Kidney glomerular epithelial cell (primary cell): ENCODE measurements at regions not wholly inside any gene's neighbourhood (a gene's known extent, or its start where the extent isn't known, plus 50 kb on each side); places are given as distances from the start of the nearest gene placed in this dataset.
"Not testable (repeated sequence)": the region's sequence is repeated elsewhere in the genome, so short reads cannot be mapped to it uniquely, and the experiment has no call there.

ENCODE experiments used
- DNase-seq: peaks from one replicate; lab custom pipeline; 2025; lab: John Stamatoyannopoulos, UW

- DNase-seq = no peak
Observed at GRCh38 chr21:22288885-22289499, 1290.8 kb downstream of the NCAM2 start.

- no peak for DNase-seq
Observed at GRCh38 chr21:22292144-22292543, 1293.9 kb downstream of the NCAM2 start.

- no peak for DNase-seq
Observed at GRCh38 chr21:22297575-22297974, 1299.4 kb downstream of the NCAM2 start.

GRCh38 chr21:22311741-22312462 is 1313.7 kb downstream of the NCAM2 start:
- no peak for DNase-seq

DNA sequence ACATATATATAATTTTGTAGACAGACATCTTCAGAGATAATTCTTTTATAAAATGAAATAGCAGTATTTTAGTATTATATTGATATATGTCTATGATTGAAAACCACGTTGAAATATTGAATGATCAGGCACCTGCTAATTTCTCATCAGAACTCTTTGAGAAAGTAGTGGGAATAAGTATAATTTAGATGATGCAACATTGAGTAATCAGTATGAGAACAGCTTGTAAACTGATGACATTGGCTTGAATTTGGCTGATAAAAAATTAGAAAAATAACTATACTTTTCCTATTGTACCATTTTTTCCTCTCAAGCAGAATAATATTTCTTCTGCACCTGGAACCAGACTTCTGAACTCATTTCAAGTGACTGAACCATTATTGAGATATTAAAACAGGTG is 1316.8 kb downstream of the NCAM2 start:
- no peak for DNase-seq

DNA sequence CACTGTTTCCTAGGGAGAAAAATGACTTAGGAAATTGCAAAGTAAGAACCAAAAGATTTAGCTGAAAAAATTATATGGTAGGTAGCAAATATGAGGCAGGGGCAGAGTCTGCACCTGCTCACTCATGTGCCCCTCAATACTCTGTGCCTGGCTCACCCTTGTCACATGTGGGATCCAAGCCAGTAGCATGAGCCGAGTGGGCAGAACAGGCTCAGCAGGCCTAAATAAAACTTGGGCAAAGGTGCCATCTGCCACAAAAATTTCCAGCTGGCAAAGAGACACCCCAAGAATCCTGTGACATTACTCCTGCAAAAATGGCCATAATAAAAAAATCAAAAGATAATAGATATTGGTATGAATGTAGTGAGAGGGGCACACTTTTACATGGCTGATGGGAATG is 1321.2 kb downstream of the NCAM2 start:
- no peak for DNase-seq

- DNase-seq = no peak
Observed at GRCh38 chr21:22342889-22343288, 1344.7 kb downstream of the NCAM2 start.

- no peak for DNase-seq
Observed at GRCh38 chr21:22343303-22343702, 1345.1 kb downstream of the NCAM2 start.

DNA sequence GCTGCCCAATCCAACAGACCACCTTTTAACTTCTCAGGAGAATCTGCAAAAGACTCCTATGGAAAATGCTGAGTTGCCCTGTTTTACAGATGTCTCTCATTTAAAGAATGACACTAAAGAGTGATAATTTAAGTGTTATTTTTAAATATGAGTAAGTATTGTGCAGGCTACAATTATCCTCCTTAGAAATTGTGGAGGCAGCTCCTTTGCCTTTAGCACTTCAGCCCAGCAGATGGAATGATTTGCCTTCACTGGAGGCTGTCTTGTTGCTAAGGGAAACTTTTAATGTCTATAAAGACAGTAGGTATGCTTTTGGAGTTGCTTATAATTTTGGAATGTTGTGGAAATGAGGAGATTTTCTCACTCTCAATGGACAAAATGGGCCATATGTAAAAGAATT is 1345.5 kb downstream of the NCAM2 start:
- no peak for DNase-seq

- no peak for DNase-seq
Observed at GRCh38 chr21:22345624-22346023, 1347.4 kb downstream of the NCAM2 start.

DNA sequence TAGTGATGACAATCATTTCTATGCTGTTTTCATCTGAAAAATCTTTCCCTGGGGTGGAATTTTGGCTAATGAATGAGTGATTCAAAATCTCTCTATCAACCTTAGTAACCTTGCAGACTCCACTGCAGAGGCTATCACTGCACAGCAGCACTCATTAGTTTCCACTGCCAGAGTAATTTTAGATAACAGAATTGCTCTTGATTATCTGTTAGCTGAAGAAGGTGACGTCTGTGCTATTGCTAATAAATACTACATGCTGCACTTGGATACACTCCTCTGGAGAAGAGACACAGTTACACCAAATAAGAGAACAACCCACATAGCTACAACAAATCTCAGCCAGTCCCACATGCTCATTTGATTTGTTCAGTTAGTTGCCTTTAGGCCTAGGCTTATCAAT is 1348.4 kb downstream of the NCAM2 start:
- DNase-seq = no peak

DNA sequence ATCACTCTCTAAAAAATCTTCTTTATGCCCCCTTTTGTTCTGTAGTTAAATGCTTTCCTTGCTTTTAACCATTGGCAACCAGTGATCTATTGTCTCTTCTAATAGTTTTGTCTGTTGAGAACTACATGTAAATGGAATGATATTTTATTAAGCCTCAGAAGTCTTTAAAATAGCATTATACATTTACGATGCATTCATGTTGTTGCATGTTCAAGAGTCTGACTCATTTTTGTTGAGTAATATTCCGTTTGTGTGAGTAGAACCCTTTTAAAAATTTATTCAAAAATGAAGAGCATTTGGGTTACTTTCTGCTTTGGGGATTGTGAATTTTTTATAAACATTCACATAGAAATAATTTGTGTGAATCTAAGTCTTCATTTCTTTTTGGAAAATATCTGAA is 1352.9 kb downstream of the NCAM2 start:
- no peak for DNase-seq

DNA sequence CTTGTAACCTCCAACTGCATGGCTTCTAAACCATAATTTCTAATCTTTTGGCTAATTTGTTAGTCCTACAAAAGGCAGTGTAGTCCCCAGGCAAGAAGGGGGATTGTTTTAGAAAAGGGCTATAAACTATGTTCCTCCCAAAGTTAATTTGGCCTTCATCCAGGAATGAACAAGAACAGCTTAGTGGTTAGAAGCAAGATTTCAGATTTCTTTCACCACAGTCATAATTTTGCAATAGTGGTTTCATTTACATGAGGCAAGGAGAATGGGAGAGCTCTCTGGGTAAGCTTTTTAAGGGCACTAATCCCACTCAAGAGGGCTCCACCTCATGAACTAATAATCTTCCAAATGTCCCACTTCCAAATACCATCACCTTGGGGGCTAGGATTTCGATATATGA is 1353.9 kb downstream of the NCAM2 start:
- DNase-seq = no peak

- no peak for DNase-seq
Observed at GRCh38 chr21:22355949-22356348, 1357.7 kb downstream of the NCAM2 start.

- DNase-seq = no peak
Observed at GRCh38 chr21:22356663-22357062, 1358.5 kb downstream of the NCAM2 start.

DNA sequence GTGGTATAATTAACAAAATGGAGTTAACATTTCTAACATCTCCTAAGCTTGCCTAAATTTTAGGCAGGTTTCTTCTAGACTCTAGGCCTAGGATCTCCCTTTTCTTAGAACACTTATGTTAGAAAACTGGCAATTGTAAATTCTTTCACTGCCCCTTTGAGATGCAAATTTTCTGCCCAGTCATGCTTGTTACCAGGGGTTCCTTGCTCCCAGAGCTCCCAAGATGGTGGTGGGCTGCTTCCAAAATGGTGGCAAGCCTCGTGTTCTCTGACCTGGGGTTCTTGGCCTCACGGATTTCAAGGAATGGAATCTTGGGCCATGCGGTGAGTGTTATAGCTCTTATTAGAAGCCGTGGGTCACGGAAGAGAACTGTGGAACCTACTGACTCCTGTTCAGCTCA is 1361.4 kb downstream of the NCAM2 start:
- not testable (repeated sequence) for DNase-seq

- DNase-seq = no peak
Observed at GRCh38 chr21:22363504-22363903, 1365.3 kb downstream of the NCAM2 start.

DNA sequence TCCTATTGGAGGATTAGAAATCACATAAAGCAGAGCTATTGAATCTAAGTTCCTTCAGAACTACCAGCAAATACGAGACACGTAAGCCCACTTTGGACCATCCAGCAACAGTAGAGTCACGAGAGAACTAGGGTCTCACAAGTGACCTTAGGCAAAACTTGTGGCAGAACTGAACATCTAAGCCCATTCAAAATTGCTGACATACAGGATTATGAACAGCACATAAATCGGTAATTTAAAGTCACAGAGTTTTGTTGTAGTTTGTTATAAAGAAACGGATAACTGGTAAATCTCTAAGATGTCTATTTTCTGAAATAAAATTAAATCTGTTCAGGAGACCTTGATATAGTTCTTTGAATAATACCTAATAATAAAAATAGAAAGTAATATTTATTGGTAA is 1366.0 kb downstream of the NCAM2 start:
- no peak for DNase-seq

DNA sequence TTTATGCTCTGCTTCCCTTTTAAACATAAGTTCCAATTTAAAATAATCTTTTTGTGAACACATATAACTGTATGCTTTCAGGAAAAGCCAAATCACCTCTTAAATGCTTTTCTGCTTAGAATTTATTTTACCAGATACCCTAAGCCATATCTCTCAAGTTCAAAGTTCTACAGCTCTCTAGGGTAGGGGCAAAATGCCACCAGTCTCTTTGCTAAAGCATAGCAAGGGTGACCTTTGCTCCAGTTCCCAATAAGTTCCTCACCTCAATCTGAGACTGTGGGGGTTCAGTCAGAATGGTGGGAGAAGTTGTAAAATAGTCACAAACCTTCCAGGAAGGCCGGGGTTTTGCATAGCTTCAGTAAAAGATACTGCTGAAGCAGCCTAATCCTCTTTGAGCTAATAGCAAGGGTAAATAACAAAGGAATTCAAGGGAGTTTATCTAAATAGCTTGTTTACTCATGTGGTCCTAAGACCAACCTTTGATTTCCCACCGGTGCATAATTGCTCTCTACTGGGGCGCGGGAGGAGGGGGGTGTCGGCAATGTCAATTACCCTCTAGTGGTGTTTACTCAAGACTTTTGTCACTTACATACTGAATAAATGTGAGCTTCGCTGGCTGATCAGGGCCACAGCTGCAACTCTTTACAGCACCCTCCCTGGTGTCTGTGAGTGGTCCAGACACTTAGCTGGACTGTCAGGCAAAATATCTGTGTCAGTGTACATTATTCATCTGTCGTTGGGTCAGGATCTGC is 1376.2 kb downstream of the NCAM2 start:
- DNase-seq = no peak

GRCh38 chr21:22377795-22378194 is 1379.6 kb downstream of the NCAM2 start:
- DNase-seq = not testable (repeated sequence)

- no peak for DNase-seq
Observed at GRCh38 chr21:22393324-22393723, 1395.1 kb downstream of the NCAM2 start.

DNA sequence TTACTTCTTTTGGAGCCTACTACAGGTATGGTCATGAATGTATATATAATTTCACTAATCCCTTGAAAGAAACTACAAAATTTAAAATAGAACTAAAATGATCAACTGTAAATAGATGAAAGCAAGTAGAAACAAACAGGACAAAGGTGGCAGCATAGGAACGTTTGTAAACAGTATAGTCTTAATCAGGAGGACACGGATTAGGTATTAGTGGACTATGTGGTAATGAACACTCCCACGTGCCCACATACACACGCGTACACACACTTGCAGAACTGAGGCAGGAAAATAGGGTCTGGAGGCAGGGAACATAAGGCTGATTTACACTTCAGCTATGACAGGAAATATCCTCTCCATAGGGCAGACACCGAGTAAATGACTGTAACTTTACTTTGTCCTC is 1397.8 kb downstream of the NCAM2 start:
- no peak for DNase-seq
